ENCODE measurements at regions not wholly inside any gene's neighbourhood (a gene's known extent, or its start where the extent isn't known, plus 50 kb on each side); places are given as distances from the start of the nearest gene placed in this dataset.

- no peak for TF ChIP-seq CTCF (IDR thresholded peaks at IDR 0.05)
- no peak for TF ChIP-seq SMAD3 (CRISPR knock-in tag; IDR thresholded peaks at IDR 0.05; ENCODE audit: borderline replicate concordance)
- TF ChIP-seq, protein P1, sequence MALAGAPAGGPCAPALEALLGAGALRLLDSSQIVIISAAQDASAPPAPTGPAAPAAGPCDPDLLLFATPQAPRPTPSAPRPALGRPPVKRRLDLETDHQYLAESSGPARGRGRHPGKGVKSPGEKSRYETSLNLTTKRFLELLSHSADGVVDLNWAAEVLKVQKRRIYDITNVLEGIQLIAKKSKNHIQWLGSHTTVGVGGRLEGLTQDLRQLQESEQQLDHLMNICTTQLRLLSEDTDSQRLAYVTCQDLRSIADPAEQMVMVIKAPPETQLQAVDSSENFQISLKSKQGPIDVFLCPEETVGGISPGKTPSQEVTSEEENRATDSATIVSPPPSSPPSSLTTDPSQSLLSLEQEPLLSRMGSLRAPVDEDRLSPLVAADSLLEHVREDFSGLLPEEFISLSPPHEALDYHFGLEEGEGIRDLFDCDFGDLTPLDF (CRISPR knock-in tag; IDR thresholded peaks at IDR 0.05), result no peak
- no peak for TF ChIP-seq IRF2 (CRISPR knock-in tag; IDR thresholded peaks at IDR 0.05; ENCODE audit: borderline replicate concordance, low read depth)
- TF ChIP-seq ZNF121 (CRISPR knock-in tag; IDR thresholded peaks at IDR 0.05), result no peak
- TF ChIP-seq ATF3 (CRISPR knock-in tag; conservative IDR thresholded peaks at IDR 0.05), result no peak
Measured at GRCh38 chr10:4255751-4256150, 470.7 kb upstream of the KLF6 start.
